ENCODE measurements at regions not wholly inside any gene's neighbourhood (a gene's known extent, or its start where the extent isn't known, plus 50 kb on each side); places are given as distances from the start of the nearest gene placed in this dataset.

- no peaks in the 10 kb centered on the region for H3K27me3 ChIP-seq (ENCODE audit: control insufficient read depth in 1 of 2, insufficient read depth in 2 of 2, low read length in 2 of 2)
- H3K27ac ChIP-seq (ENCODE audit: low read depth, low read length): no peak overlapping the region
- no peak overlapping the region for H3K9ac ChIP-seq (ENCODE audit: low read depth in 1 of 2, low read length in 2 of 2)
- no peaks in the 10 kb centered on the region for H3K36me3 ChIP-seq (ENCODE audit: control insufficient read depth in 1 of 2, insufficient read depth in 2 of 2, low read length in 2 of 2)
- no peaks in the 10 kb centered on the region for H3K9me3 ChIP-seq (ENCODE audit: control insufficient read depth in 1 of 2, low read length in 2 of 2)
- no peak overlapping the region for H3K4me3 ChIP-seq (ENCODE audit: low read depth in 1 of 2, low read length in 2 of 2)
- peaks cover 0 to 11% of the 10 kb centered on the region in 2 donors for H3K4me1 ChIP-seq (ENCODE audit: control insufficient read depth in 1 of 2, insufficient read depth in 2 of 2, low read length in 2 of 2)
Measured at GRCh38 chr6:92337571-92337970, 1081.8 kb downstream of the EPHA7 start.

GRCh38 chr6:92329208-92329847, 1090.0 kb downstream of the EPHA7 start:
- no peaks in the 10 kb centered on the region for H3K9me3 ChIP-seq (ENCODE audit: control insufficient read depth in 1 of 2, low read length in 2 of 2)
- no peak overlapping the region for H3K27ac ChIP-seq (ENCODE audit: low read depth, low read length)
- no peak overlapping the region for H3K9ac ChIP-seq (ENCODE audit: low read depth in 1 of 2, low read length in 2 of 2)
- peaks cover 0 to under 1% of the 10 kb centered on the region in 2 donors for H3K4me1 ChIP-seq (ENCODE audit: control insufficient read depth in 1 of 2, insufficient read depth in 2 of 2, low read length in 2 of 2)
- no peaks in the 10 kb centered on the region for H3K27me3 ChIP-seq (ENCODE audit: control insufficient read depth in 1 of 2, insufficient read depth in 2 of 2, low read length in 2 of 2)
- no peak overlapping the region for H3K4me3 ChIP-seq (ENCODE audit: low read depth in 1 of 2, low read length in 2 of 2)
- no peaks in the 10 kb centered on the region for H3K36me3 ChIP-seq (ENCODE audit: control insufficient read depth in 1 of 2, insufficient read depth in 2 of 2, low read length in 2 of 2)

GRCh38 chr6:92315312-92315711, 1104.0 kb downstream of the EPHA7 start:
- no peaks in the 10 kb centered on the region for H3K9me3 ChIP-seq (ENCODE audit: control insufficient read depth in 1 of 2, low read length in 2 of 2)

GRCh38 chr6:92297101-92297500, 1122.3 kb downstream of the EPHA7 start:
- Histone ChIP-seq H3K9ac (ENCODE audit: low read depth in 1 of 2, low read length in 2 of 2) (no peak overlapping the region), H3K27ac (ENCODE audit: low read depth, low read length) (no peak overlapping the region), H3K4me1 (ENCODE audit: control insufficient read depth in 1 of 2, insufficient read depth in 2 of 2, low read length in 2 of 2) (no peaks in the 10 kb centered on the region), H3K4me3 (ENCODE audit: low read depth in 1 of 2, low read length in 2 of 2) (no peak overlapping the region), H3K27me3 (ENCODE audit: control insufficient read depth in 1 of 2, insufficient read depth in 2 of 2, low read length in 2 of 2) (no peaks in the 10 kb centered on the region), H3K36me3 (ENCODE audit: control insufficient read depth in 1 of 2, insufficient read depth in 2 of 2, low read length in 2 of 2) (no peaks in the 10 kb centered on the region), H3K9me3 (ENCODE audit: control insufficient read depth in 1 of 2, low read length in 2 of 2) (no peaks in the 10 kb centered on the region)

More at GRCh38 chr6:92315312-92315711, 1104.0 kb downstream of the EPHA7 start:
- H3K4me1 ChIP-seq (ENCODE audit: control insufficient read depth in 1 of 2, insufficient read depth in 2 of 2, low read length in 2 of 2): no peaks in the 10 kb centered on the region
- H3K27ac ChIP-seq (ENCODE audit: low read depth, low read length): no peak overlapping the region
- H3K4me3 ChIP-seq (ENCODE audit: low read depth in 1 of 2, low read length in 2 of 2): no peak overlapping the region
- H3K36me3 ChIP-seq (ENCODE audit: control insufficient read depth in 1 of 2, insufficient read depth in 2 of 2, low read length in 2 of 2): no peaks in the 10 kb centered on the region
- no peak overlapping the region for H3K9ac ChIP-seq (ENCODE audit: low read depth in 1 of 2, low read length in 2 of 2)
- H3K27me3 ChIP-seq (ENCODE audit: control insufficient read depth in 1 of 2, insufficient read depth in 2 of 2, low read length in 2 of 2): no peaks in the 10 kb centered on the region

- no peak overlapping the region for H3K4me3 ChIP-seq (ENCODE audit: low read depth in 1 of 2, low read length in 2 of 2)
- H3K27ac ChIP-seq (ENCODE audit: low read depth, low read length): no peak overlapping the region
- H3K9ac ChIP-seq (ENCODE audit: low read depth in 1 of 2, low read length in 2 of 2): no peak overlapping the region
- H3K27me3 ChIP-seq (ENCODE audit: control insufficient read depth in 1 of 2, insufficient read depth in 2 of 2, low read length in 2 of 2): no peaks in the 10 kb centered on the region
- no peaks in the 10 kb centered on the region for H3K9me3 ChIP-seq (ENCODE audit: control insufficient read depth in 1 of 2, low read length in 2 of 2)
- H3K4me1 ChIP-seq (ENCODE audit: control insufficient read depth in 1 of 2, insufficient read depth in 2 of 2, low read length in 2 of 2): no peaks in the 10 kb centered on the region
- no peaks in the 10 kb centered on the region for H3K36me3 ChIP-seq (ENCODE audit: control insufficient read depth in 1 of 2, insufficient read depth in 2 of 2, low read length in 2 of 2)
Measured at GRCh38 chr6:92292067-92292466, 1127.3 kb downstream of the EPHA7 start.

GRCh38 chr6:92289831-92290230, 1129.5 kb downstream of the EPHA7 start:
- Histone ChIP-seq H3K27ac (ENCODE audit: low read depth, low read length) (no peak overlapping the region), H3K36me3 (ENCODE audit: control insufficient read depth in 1 of 2, insufficient read depth in 2 of 2, low read length in 2 of 2) (no peaks in the 10 kb centered on the region), H3K4me1 (ENCODE audit: control insufficient read depth in 1 of 2, insufficient read depth in 2 of 2, low read length in 2 of 2) (no peaks in the 10 kb centered on the region), H3K27me3 (ENCODE audit: control insufficient read depth in 1 of 2, insufficient read depth in 2 of 2, low read length in 2 of 2) (no peaks in the 10 kb centered on the region), H3K4me3 (ENCODE audit: low read depth in 1 of 2, low read length in 2 of 2) (no peak overlapping the region), H3K9ac (ENCODE audit: low read depth in 1 of 2, low read length in 2 of 2) (no peak overlapping the region), H3K9me3 (ENCODE audit: control insufficient read depth in 1 of 2, low read length in 2 of 2) (no peaks in the 10 kb centered on the region)

GRCh38 chr6:92281571-92282076, 1137.7 kb downstream of the EPHA7 start:
- no peaks in the 10 kb centered on the region for H3K36me3 ChIP-seq (ENCODE audit: control insufficient read depth in 1 of 2, insufficient read depth in 2 of 2, low read length in 2 of 2)
- no peak overlapping the region for H3K27ac ChIP-seq (ENCODE audit: low read depth, low read length)
- H3K4me3 ChIP-seq (ENCODE audit: low read depth in 1 of 2, low read length in 2 of 2): no peak overlapping the region
- H3K27me3 ChIP-seq (ENCODE audit: control insufficient read depth in 1 of 2, insufficient read depth in 2 of 2, low read length in 2 of 2): no peaks in the 10 kb centered on the region
- H3K9ac ChIP-seq (ENCODE audit: low read depth in 1 of 2, low read length in 2 of 2): no peak overlapping the region
- no peaks in the 10 kb centered on the region for H3K4me1 ChIP-seq (ENCODE audit: control insufficient read depth in 1 of 2, insufficient read depth in 2 of 2, low read length in 2 of 2)
- H3K9me3 ChIP-seq (ENCODE audit: control insufficient read depth in 1 of 2, low read length in 2 of 2): no peaks in the 10 kb centered on the region

- no peaks in the 10 kb centered on the region for H3K9me3 ChIP-seq (ENCODE audit: control insufficient read depth in 1 of 2, low read length in 2 of 2)
- H3K4me1 ChIP-seq (ENCODE audit: control insufficient read depth in 1 of 2, insufficient read depth in 2 of 2, low read length in 2 of 2): no peaks in the 10 kb centered on the region
- H3K27me3 ChIP-seq (ENCODE audit: control insufficient read depth in 1 of 2, insufficient read depth in 2 of 2, low read length in 2 of 2): no peaks in the 10 kb centered on the region
- H3K9ac ChIP-seq (ENCODE audit: low read depth in 1 of 2, low read length in 2 of 2): no peak overlapping the region
- H3K4me3 ChIP-seq (ENCODE audit: low read depth in 1 of 2, low read length in 2 of 2): no peak overlapping the region
- H3K36me3 ChIP-seq (ENCODE audit: control insufficient read depth in 1 of 2, insufficient read depth in 2 of 2, low read length in 2 of 2): no peaks in the 10 kb centered on the region
- no peak overlapping the region for H3K27ac ChIP-seq (ENCODE audit: low read depth, low read length)
Measured at GRCh38 chr6:92275150-92275549, 1144.2 kb downstream of the EPHA7 start.

- no peaks in the 10 kb centered on the region for H3K27me3 ChIP-seq (ENCODE audit: control insufficient read depth in 1 of 2, insufficient read depth in 2 of 2, low read length in 2 of 2)
- H3K36me3 ChIP-seq (ENCODE audit: control insufficient read depth in 1 of 2, insufficient read depth in 2 of 2, low read length in 2 of 2): no peaks in the 10 kb centered on the region
- H3K27ac ChIP-seq (ENCODE audit: low read depth, low read length): no peak overlapping the region
- H3K9ac ChIP-seq (ENCODE audit: low read depth in 1 of 2, low read length in 2 of 2): no peak overlapping the region
- H3K9me3 ChIP-seq (ENCODE audit: control insufficient read depth in 1 of 2, low read length in 2 of 2): no peaks in the 10 kb centered on the region
- H3K4me3 ChIP-seq (ENCODE audit: low read depth in 1 of 2, low read length in 2 of 2): no peak overlapping the region
- no peaks in the 10 kb centered on the region for H3K4me1 ChIP-seq (ENCODE audit: control insufficient read depth in 1 of 2, insufficient read depth in 2 of 2, low read length in 2 of 2)
Measured at GRCh38 chr6:92274588-92274987, 1144.8 kb downstream of the EPHA7 start.

GRCh38 chr6:92273694-92274093, 1145.7 kb downstream of the EPHA7 start:
- H3K27me3 ChIP-seq (ENCODE audit: control insufficient read depth in 1 of 2, insufficient read depth in 2 of 2, low read length in 2 of 2): no peaks in the 10 kb centered on the region
- no peak overlapping the region for H3K9ac ChIP-seq (ENCODE audit: low read depth in 1 of 2, low read length in 2 of 2)
- no peaks in the 10 kb centered on the region for H3K4me1 ChIP-seq (ENCODE audit: control insufficient read depth in 1 of 2, insufficient read depth in 2 of 2, low read length in 2 of 2)
- no peaks in the 10 kb centered on the region for H3K36me3 ChIP-seq (ENCODE audit: control insufficient read depth in 1 of 2, insufficient read depth in 2 of 2, low read length in 2 of 2)
- H3K27ac ChIP-seq (ENCODE audit: low read depth, low read length): no peak overlapping the region
- H3K4me3 ChIP-seq (ENCODE audit: low read depth in 1 of 2, low read length in 2 of 2): no peak overlapping the region
- no peaks in the 10 kb centered on the region for H3K9me3 ChIP-seq (ENCODE audit: control insufficient read depth in 1 of 2, low read length in 2 of 2)
